ENCODE measurements at regions not wholly inside any gene's neighbourhood (a gene's known extent, or its start where the extent isn't known, plus 50 kb on each side); places are given as distances from the start of the nearest gene placed in this dataset.

DNA sequence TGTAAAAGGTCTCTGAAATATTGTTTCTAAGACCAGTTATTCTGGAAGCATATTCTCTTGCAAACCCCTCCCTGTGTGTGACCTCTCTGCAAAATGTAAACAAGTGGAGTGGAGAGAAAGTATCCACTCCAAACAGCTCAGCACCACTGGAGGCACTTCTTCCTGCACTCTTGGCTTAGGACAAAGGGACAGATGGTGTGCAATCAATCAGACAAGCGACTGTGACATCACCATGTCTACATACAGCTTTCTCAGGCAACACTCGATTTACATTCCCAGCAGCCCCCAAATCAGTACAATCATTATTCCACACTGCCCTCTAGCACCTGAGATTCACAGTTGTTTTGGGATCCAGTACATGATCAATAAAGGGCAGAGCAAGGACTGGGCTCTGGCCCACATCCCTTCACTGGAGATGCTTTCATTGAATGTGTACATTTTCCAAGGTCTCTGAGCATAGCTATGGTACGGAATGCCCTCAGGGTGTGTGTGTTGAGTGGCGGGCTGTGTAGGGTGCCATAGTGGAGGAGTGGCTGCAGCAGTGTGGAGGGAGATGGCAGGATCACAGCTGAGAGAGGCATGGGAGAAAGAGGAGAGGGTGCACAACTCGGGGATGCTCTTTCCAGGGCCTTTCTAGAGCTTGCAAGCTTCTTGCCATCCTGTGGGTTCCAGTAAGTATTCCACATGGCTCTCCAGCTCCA is 311.8 kb upstream of the ST6GAL2 start:
- no peak overlapping the region for H3K4me3 ChIP-seq (replicated peaks; ENCODE audit: low read depth, low read length)
- TF ChIP-seq CTCF (IDR thresholded peaks at IDR 0.05; ENCODE audit: low read depth, low read length, missing control alignments): no peak
- no peak for DNase-seq (ENCODE audit: extremely low read depth, low read depth)

DNA sequence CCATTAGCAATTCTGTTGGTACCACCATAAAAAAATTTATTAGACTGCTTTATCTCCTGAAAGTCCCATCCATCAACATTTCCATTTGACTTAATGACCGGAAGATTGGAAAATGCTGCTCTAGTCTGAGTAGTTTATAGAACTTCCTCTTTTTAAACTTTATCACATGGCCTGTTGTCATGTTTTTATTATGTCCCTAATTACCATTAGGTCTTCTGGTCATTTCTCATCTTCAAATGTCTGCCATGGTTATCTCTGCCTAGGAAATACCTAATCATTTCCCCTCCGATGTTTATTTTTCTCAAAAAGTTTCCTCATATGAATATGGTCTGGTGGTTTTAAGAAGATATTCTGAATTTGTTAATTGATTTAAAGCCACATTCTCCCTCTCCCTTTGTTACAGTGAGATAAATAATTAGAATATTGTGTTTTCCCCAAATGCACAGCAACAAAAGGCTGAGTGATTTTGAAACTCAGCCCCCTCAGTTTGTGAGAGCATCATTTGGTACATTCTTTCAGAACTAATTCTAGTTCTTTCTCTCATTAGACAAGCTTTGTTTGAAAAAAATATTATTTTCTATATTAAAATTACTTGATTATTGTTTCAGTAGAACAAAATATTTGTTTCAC is 317.1 kb upstream of the ST6GAL2 start:
- H3K4me3 ChIP-seq (replicated peaks; ENCODE audit: low read depth, low read length): no peak overlapping the region
- DNase-seq (ENCODE audit: extremely low read depth, low read depth): no peak
- no peak for TF ChIP-seq CTCF (IDR thresholded peaks at IDR 0.05; ENCODE audit: low read depth, low read length, missing control alignments)

DNA sequence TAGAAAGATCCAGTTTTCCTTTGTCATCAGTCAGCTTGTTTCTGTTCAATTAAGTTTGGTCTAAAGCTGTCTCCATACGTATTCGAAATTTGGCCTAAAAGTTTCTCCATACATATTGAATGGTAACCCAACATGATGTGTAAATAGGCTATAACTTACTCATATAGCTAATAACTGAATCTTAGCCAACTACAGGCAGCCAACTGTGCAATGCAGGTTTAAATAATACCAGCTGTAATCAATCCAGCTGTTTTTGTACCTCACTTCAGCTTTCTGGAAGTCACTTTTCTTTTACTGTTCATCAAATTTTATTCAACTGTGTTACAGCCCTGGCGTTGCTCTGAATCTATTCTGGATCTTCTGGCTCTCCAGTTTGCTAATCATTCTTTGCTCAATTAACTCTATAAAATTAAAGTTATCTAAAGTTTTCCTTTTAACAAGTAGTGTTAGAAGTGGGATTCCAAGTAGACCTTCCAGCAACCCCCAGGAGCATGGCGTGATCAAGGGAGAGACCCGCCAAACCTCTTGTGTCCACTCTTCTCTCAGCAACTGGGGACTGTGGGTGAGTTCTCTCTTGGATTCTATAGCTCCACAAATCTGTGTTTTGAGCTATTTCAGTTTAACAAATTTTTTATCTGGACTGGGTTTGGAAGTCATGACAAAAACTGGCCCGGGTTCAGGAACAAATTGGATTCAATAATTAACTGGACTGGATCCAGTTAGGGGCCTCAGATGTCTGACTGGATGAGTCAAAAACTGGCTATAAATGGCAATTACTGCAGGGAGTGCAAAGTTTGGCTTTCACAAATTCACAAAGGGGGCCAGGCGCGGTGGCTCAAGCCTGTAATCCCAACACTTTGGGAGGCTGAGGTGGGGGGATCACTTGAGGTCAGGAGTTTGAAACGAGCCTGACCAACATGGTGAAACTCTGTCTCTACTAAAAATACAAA is 329.7 kb upstream of the ST6GAL2 start:
- TF ChIP-seq CTCF (IDR thresholded peaks at IDR 0.05; ENCODE audit: low read depth, low read length, missing control alignments): no peak
- DNase-seq (ENCODE audit: extremely low read depth, low read depth): no peak
- no peak overlapping the region for H3K4me3 ChIP-seq (replicated peaks; ENCODE audit: low read depth, low read length)

DNA sequence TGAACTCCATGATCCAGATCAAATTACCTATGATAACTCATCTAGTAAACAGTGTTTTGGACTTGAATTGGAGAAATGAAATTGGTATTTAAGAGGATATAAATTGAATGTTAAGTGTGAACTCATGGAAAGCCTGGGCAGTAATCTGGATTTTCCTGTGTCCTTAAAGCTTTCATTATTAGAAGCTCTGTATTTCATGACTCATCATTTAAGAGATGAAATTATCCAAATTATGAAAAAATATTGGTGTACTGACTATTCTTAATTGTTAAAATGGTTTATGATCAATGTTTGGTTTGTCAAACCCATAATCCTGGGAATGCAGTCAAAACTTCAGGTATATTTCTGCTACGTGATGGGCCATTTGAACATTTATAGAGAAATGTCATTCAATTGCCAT is 332.2 kb upstream of the ST6GAL2 start:
- no peak overlapping the region for H3K4me3 ChIP-seq (replicated peaks; ENCODE audit: low read depth, low read length)
- no peak for TF ChIP-seq CTCF (IDR thresholded peaks at IDR 0.05; ENCODE audit: low read depth, low read length, missing control alignments)

GRCh38 chr2:107222466-107222865 is 336.5 kb upstream of the ST6GAL2 start:
- DNase-seq (ENCODE audit: extremely low read depth, low read depth): no peak
- H3K4me3 ChIP-seq (replicated peaks; ENCODE audit: low read depth, low read length): no peak overlapping the region
- no peak for TF ChIP-seq CTCF (IDR thresholded peaks at IDR 0.05; ENCODE audit: low read depth, low read length, missing control alignments)

More for the DNA sequence above, 332.2 kb upstream of the ST6GAL2 start:
- DNase-seq (ENCODE audit: extremely low read depth, low read depth): no peak

- no peak overlapping the region for H3K4me3 ChIP-seq (replicated peaks; ENCODE audit: low read depth, low read length)
- no peak for DNase-seq (ENCODE audit: extremely low read depth, low read depth)
- no peak for TF ChIP-seq CTCF (IDR thresholded peaks at IDR 0.05; ENCODE audit: low read depth, low read length, missing control alignments)
Observed at GRCh38 chr2:107235491-107236254, 349.7 kb upstream of the ST6GAL2 start.
